Ovary (tissue), 7 donors: ENCODE measurements at regions not wholly inside any gene's neighbourhood (a gene's known extent, or its start where the extent isn't known, plus 50 kb on each side); places are given as distances from the start of the nearest gene placed in this dataset.

ENCODE experiments used
- DNase-seq, 5 donors: peaks; one replicate each; pipeline ENCODE4 v3.0.0-alpha.2; 2019 to 2020
- H3K27ac ChIP-seq, 2 donors: fragments of 200-600 bp; one replicate each; pipeline versions ENCODE4 v1.5.1 to v1.8.0; 2019 to 2022
- H3K27me3 ChIP-seq: fragments of 200-600 bp; one replicate; pipeline ENCODE4 v1.8.0; 2022
- H3K36me3 ChIP-seq: fragments of 200-600 bp; sonication (generic); one replicate; pipeline ENCODE4 v1.5.1; 2019
- H3K4me1 ChIP-seq: one replicate; pipeline ENCODE4 v1.8.1; 2013; ENCODE audit warnings: mild to moderate bottlenecking, moderate library complexity; ENCODE audit not compliant: insufficient read depth
- H3K4me3 ChIP-seq: fragments of 200-600 bp; sonication (generic); one replicate; pipeline ENCODE4 v1.5.1; 2017
- H3K9me3 ChIP-seq, 2 donors: fragments of 200-600 bp in 1 of 2; sonication (generic) in 1 of 2; one replicate each; pipeline versions ENCODE4 v1.5.1 to v1.8.1; 2013 to 2019; ENCODE audit warnings: mild to moderate bottlenecking in 1 of 2, moderate library complexity in 1 of 2
- EP300 ChIP-seq: sonication (generic); formaldehyde crosslinking; IDR thresholded peaks from one replicate; pipeline ENCODE4 v1.6.1; 2017; ENCODE audit warnings: antibody characterized with exemption
- POLR2A ChIP-seq: fragments of 450-650 bp; IDR thresholded peaks from one replicate; pipeline ENCODE4 v1.6.1; 2017; ENCODE audit warnings: antibody characterized with exemption, mild to moderate bottlenecking, moderate library complexity
- whole genome bisulfite sequencing, 3 donors: extraction: QIAGEN DNeasy Blood & Tissue Kit in 1 of 3; methylation state at CpG; one replicate each; pipeline versions ENCODE4 v1.1.5 to v1.1.7; 2013 to 2017; 5-methylcytosine and 5-hydroxymethylcytosine counted together
- intact Hi-C, 4 donors: fragments of 100-400 bp; cut with DNase I; formaldehyde crosslinking; loops; one replicate each; pipeline versions ENCODE4 v1.11.0 to v1.15.1; 2022 to 2023
- TF ChIP-seq, protein P1 (sequence below), 3 donors: fragments of 450-650 bp in 2 of 3; fragments of 200-600 bp in 1 of 3; IDR thresholded peaks; one replicate each; pipeline versions ENCODE4 v1.5.1 to v1.8.0; 2016 to 2022; ENCODE audit warnings: antibody characterized with exemption in 3 of 3, mild to moderate bottlenecking in 1 of 3
- donor health status: DM: no; HTN: no; CAD: no; lungs with moderate emphysema.
- donor health status: DM: no; HTN: no; CAD: no.
- donor health status: Bipolar disorder and iron deficiency.
- donor health status: DM: no; HTN: no; CAD: no.
- donor health status: DM: yes; HTN: yes; CAD: no.

GRCh38 chr7:136179851-136180721, 202.9 kb upstream of the MTPN start:
- H3K27me3 ChIP-seq: no peaks in the 10 kb centered on the region
- H3K36me3 ChIP-seq: no peaks in the 10 kb centered on the region
- no peak for TF ChIP-seq EP300
- TF ChIP-seq POLR2A: no peak
- TF ChIP-seq, protein P1, sequence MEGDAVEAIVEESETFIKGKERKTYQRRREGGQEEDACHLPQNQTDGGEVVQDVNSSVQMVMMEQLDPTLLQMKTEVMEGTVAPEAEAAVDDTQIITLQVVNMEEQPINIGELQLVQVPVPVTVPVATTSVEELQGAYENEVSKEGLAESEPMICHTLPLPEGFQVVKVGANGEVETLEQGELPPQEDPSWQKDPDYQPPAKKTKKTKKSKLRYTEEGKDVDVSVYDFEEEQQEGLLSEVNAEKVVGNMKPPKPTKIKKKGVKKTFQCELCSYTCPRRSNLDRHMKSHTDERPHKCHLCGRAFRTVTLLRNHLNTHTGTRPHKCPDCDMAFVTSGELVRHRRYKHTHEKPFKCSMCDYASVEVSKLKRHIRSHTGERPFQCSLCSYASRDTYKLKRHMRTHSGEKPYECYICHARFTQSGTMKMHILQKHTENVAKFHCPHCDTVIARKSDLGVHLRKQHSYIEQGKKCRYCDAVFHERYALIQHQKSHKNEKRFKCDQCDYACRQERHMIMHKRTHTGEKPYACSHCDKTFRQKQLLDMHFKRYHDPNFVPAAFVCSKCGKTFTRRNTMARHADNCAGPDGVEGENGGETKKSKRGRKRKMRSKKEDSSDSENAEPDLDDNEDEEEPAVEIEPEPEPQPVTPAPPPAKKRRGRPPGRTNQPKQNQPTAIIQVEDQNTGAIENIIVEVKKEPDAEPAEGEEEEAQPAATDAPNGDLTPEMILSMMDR (IDR thresholded peaks at IDR 0.05): no peak
- no peak overlapping the region for H3K27ac ChIP-seq
- 65 to 68% (median 68%) methylated on average over 5 of the region's 5 CpGs for WGBS, 3 donors
- H3K4me3 ChIP-seq: no peak overlapping the region
- no peak for DNase-seq
- intact Hi-C loops: no loop called here
- no peaks in the 10 kb centered on the region for H3K4me1 ChIP-seq
- H3K9me3 ChIP-seq: peaks cover 0 to 2% of the 10 kb centered on the region in 2 donors

- Histone ChIP-seq H3K9me3 (peaks cover 0 to 2% of the 10 kb centered on the region in 2 donors), H3K4me3 (no peak overlapping the region), H3K36me3 (no peaks in the 10 kb centered on the region), H3K4me1 (no peaks in the 10 kb centered on the region), H3K27ac (no peak overlapping the region), H3K27me3 (no peaks in the 10 kb centered on the region)
- intact Hi-C loops: no loop called here
- TF ChIP-seq, protein P1 (IDR thresholded peaks at IDR 0.05): no peak
- TF ChIP-seq POLR2A (no peak), EP300 (no peak)
- DNase-seq: no peak
- 87 to 93% (median 87%) methylated on average over 5 of the region's 5 CpGs for WGBS, 3 donors
Observed at GRCh38 chr7:136179154-136179553, 202.0 kb upstream of the MTPN start.

- intact Hi-C loops: no loop called here
- DNase-seq: no peak
- no peak overlapping the region for H3K4me3 ChIP-seq
- no peak for TF ChIP-seq EP300
- TF ChIP-seq, protein P1 (IDR thresholded peaks at IDR 0.05): no peak
- TF ChIP-seq POLR2A: no peak
- H3K27ac ChIP-seq: no peak overlapping the region
- no peaks in the 10 kb centered on the region for H3K36me3 ChIP-seq
- WGBS, 3 donors: 70 to 78% (median 77%) methylated on average over 5 of the region's 5 CpGs
- H3K9me3 ChIP-seq: no peaks in the 10 kb centered on the region
- no peaks in the 10 kb centered on the region for H3K4me1 ChIP-seq
- no peaks in the 10 kb centered on the region for H3K27me3 ChIP-seq
Observed at GRCh38 chr7:136174477-136175125, 197.4 kb upstream of the MTPN start.

DNA sequence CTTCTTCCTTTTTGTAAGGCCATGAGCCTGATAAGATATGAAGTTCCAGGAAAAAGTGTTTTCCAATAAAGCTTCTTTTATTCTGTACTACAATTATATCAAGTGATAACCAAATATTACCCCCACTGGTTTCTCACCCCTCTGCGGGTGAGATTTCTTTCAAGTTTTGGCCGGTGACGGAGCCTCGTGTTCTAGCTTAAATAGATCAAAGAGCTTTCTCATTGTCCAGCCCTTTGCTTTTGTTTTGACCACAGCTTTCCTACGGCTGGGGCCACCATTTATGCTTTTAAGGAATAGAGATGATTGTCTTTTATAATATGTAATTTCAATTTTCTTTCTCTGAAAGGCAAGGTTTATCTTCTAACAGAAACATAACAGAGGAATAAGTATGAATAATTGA, 196.7 kb upstream of the MTPN start:
- Histone ChIP-seq H3K27ac (no peak overlapping the region), H3K27me3 (no peaks in the 10 kb centered on the region), H3K36me3 (no peaks in the 10 kb centered on the region), H3K4me3 (no peak overlapping the region), H3K4me1 (no peaks in the 10 kb centered on the region), H3K9me3 (no peaks in the 10 kb centered on the region)
- WGBS, 3 donors: 24 to 44% (median 30%) methylated on average over 5 of the region's 5 CpGs
- intact Hi-C loops: no loop called here
- DNase-seq: no peak
- TF ChIP-seq POLR2A (no peak), EP300 (no peak)
- TF ChIP-seq, protein P1 (IDR thresholded peaks at IDR 0.05): no peak
